Neural cell (in vitro differentiated cells): ENCODE measurements at regions not wholly inside any gene's neighbourhood (a gene's known extent, or its start where the extent isn't known, plus 50 kb on each side); places are given as distances from the start of the nearest gene placed in this dataset.

Experiments used
- H2AFZ ChIP-seq: fragments of 200-600, 300-800 bp; sonication (generic), shearing (Covaris generic); 2 replicates; pipeline ENCODE4 v1.6.0; 2014; ENCODE audit warnings: low read depth, mild to moderate bottlenecking, antibody characterized with exemption, low read length, moderate library complexity
- H3F3A ChIP-seq: fragments of 200-600 bp; shearing (Covaris generic); 2 replicates; pipeline ENCODE4 v1.6.1; 2016; ENCODE audit warnings: mild to moderate bottlenecking, moderate library complexity, mixed read lengths, antibody characterized with exemption, low read length; ENCODE audit not compliant: insufficient read depth, poor library complexity, severe bottlenecking
- H3K27ac ChIP-seq: fragments of 200-600, 300-800 bp; sonication (generic), shearing (Covaris generic); 2 replicates; pipeline ENCODE4 v1.5.1; 2014; ENCODE audit warnings: mild to moderate bottlenecking, low read length, moderate library complexity
- H3K27me3 ChIP-seq: fragments of 300-800, 200-600 bp; sonication (generic), shearing (Covaris generic); 2 replicates; pipeline ENCODE4 v1.6.0; 2014; ENCODE audit warnings: mild to moderate bottlenecking, low read depth, low read length, moderate library complexity; ENCODE audit not compliant: insufficient read depth
- H3K36me3 ChIP-seq: fragments of 300-800, 200-600 bp; sonication (generic), shearing (Covaris generic); 2 replicates; pipeline ENCODE4 v1.5.1; 2014; ENCODE audit warnings: mild to moderate bottlenecking, antibody characterized with exemption, low read length, moderate library complexity; ENCODE audit not compliant: insufficient read depth
- H3K4me2 ChIP-seq: fragments of 300-800, 200-600 bp; sonication (generic), shearing (Covaris generic); 2 replicates; pipeline ENCODE4 v1.6.0; 2014; ENCODE audit warnings: mild to moderate bottlenecking, low read length
- H3K4me3 ChIP-seq: fragments of 300-800, 200-600 bp; sonication (generic), shearing (Covaris generic); 2 replicates; pipeline ENCODE4 v1.5.1; 2014; ENCODE audit warnings: mild to moderate bottlenecking, low read length, moderate library complexity
- H3K79me2 ChIP-seq: fragments of 200-600 bp; shearing (Covaris generic); replicated peaks from 2 replicates; pipeline ENCODE4 v1.6.0; 2014; ENCODE audit warnings: mild to moderate bottlenecking, low read length, moderate library complexity; ENCODE audit not compliant: insufficient read depth
- H3K9ac ChIP-seq: fragments of 300-800, 200-600 bp; sonication (generic), shearing (Covaris generic); 2 replicates; pipeline ENCODE4 v1.6.1; 2016; ENCODE audit warnings: mild to moderate bottlenecking, low read length, mixed read lengths
- H3K9me2 ChIP-seq: fragments of 200-600 bp; shearing (Covaris generic); 2 replicates; pipeline ENCODE4 v1.6.1; 2016; ENCODE audit warnings: mild to moderate bottlenecking, low read length, mixed read lengths; ENCODE audit not compliant: insufficient read depth
- H3K9me3 ChIP-seq: fragments of 200-600, 300-800 bp; sonication (generic), shearing (Covaris generic); 2 replicates; pipeline ENCODE4 v1.6.1; 2016; ENCODE audit warnings: mild to moderate bottlenecking, mixed run types, low read length, moderate library complexity, mixed read lengths
- H4K20me1 ChIP-seq: fragments of 200-600 bp; shearing (Covaris generic); 2 replicates; pipeline ENCODE4 v1.6.1; 2016; ENCODE audit warnings: mild to moderate bottlenecking, mixed run types; ENCODE audit not compliant: insufficient read depth
- EP300 ChIP-seq: fragments of 450-650 bp; conservative IDR thresholded peaks from 2 replicates; pipeline ENCODE4 v1.6.1; 2014; ENCODE audit warnings: antibody characterized with exemption, mild to moderate bottlenecking, moderate library complexity; ENCODE audit not compliant: poor library complexity, severe bottlenecking
- EZH2 ChIP-seq: fragments of 200-600, 300-800 bp; shearing (Covaris generic), sonication (generic); IDR thresholded peaks from 2 replicates; pipeline ENCODE4 v1.6.1; 2014; ENCODE audit warnings: antibody characterized with exemption, low read length, borderline replicate concordance, mild to moderate bottlenecking; ENCODE audit not compliant: insufficient read depth, poor library complexity, severe bottlenecking
- MXI1 ChIP-seq: fragments of 450-650 bp; conservative IDR thresholded peaks from 2 replicates; pipeline ENCODE4 v1.6.1; 2014; ENCODE audit warnings: antibody characterized with exemption, mild to moderate bottlenecking; ENCODE audit not compliant: poor library complexity, severe bottlenecking
- POLR2AphosphoS5 ChIP-seq: IDR thresholded peaks from 2 replicates; pipeline ENCODE4 v1.6.1; 2012
- RAD21 ChIP-seq: fragments of 450-650 bp; conservative IDR thresholded peaks from 2 replicates; pipeline ENCODE4 v1.6.1; 2014; ENCODE audit warnings: antibody characterized with exemption, mild to moderate bottlenecking, moderate library complexity
- SMC3 ChIP-seq: fragments of 450-650 bp; conservative IDR thresholded peaks from 2 replicates; pipeline ENCODE4 v1.6.1; 2014; ENCODE audit warnings: antibody characterized with exemption, mild to moderate bottlenecking, moderate library complexity; ENCODE audit not compliant: poor library complexity
- TAF1 ChIP-seq: IDR thresholded peaks from 2 replicates; pipeline ENCODE4 v1.6.1; 2012; ENCODE audit warnings: low read depth
- TF ChIP-seq, protein P1 (sequence below): fragments of 450-650 bp; IDR thresholded peaks from 2 replicates; pipeline ENCODE4 v1.5.1; 2014; ENCODE audit warnings: antibody characterized with exemption, mild to moderate bottlenecking, moderate library complexity; ENCODE audit not compliant: poor library complexity, severe bottlenecking
- TF ChIP-seq, protein P2 (sequence below): IDR thresholded peaks from 2 replicates; pipeline ENCODE4 v1.6.1; 2012; ENCODE audit warnings: borderline replicate concordance

DNA sequence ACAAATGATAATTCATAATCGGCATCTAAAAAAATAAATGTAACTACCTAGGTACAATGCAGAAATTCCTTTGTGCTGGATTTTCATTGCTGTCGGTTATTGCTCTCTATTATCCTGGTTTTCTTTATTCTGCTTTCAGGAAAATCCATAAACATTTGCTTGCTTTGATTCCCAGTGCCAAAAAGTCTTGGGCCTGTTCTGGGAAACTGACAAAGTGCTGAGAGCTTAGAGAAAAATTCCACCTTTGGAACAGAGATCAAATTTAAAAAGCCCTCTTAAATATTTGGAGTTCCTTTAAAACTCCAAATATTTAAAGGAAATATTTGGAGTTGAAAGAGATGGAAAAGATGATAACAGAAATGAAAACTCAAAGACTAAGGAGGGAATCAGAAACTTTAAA lies 87.3 kb upstream of the ZBED5 start:
- Histone ChIP-seq H3K9me3 (no peaks in the 10 kb centered on the region), H4K20me1 (no peaks in the 10 kb centered on the region), H3K9me2 (no peaks in the 10 kb centered on the region), H3K4me2 (no peak overlapping the region), H3K9ac (no peak overlapping the region), H2AFZ (no peak overlapping the region), H3K79me2 (no peaks in the 10 kb centered on the region), H3K36me3 (no peaks in the 10 kb centered on the region), H3F3A (no peaks in the 10 kb centered on the region), H3K4me3 (no peak overlapping the region), H3K27ac (no peak overlapping the region), H3K27me3 (no peaks in the 10 kb centered on the region)
- no peak for TF ChIP-seq SMC3

DNA sequence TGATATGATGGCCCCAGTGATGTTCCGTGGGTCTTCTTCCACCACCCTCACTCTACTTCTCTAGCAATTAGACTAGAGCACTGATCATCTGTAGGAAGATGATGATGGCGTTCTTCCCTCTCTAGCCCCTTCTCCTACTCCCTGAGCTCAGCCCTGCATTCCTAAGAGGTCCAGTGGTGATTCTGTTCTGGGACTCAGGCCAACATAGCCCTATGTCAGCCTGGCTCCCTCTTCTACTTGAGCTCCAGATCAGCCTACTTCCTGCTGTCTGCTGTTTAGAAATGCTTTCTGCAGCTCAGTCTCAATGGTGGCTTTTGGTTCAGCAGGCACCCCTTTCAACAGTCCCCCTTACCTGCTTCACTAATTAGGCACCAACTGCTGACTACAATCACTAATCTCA lies 86.1 kb upstream of the ZBED5 start:
- H3K79me2 ChIP-seq: no peaks in the 10 kb centered on the region
- H2AFZ ChIP-seq: no peak overlapping the region

DNA sequence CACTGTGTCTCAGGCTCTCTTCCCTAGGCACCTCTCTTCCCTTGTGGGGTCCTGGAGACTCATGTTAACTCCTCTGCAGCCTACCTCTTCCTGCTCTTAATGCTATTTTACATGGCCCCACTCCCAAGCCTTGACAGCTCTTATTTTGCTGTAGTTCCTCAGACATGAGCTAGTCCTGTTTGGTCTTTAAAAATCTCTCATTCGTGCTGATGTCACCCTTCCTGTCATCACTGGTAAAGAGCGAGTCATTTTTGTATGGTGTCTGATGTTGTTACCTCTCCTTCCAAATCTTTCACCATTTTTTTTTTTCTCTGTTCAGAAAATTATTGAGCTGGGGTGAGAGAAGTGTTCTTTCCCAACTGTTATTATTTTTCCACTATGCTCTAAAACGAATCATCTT lies 84.8 kb upstream of the ZBED5 start:
- H3K27ac ChIP-seq: no peak overlapping the region
- TF ChIP-seq MXI1 (no peak), POLR2AphosphoS5 (no peak), TAF1 (no peak), EZH2 (no peak)
- TF ChIP-seq, protein P1, sequence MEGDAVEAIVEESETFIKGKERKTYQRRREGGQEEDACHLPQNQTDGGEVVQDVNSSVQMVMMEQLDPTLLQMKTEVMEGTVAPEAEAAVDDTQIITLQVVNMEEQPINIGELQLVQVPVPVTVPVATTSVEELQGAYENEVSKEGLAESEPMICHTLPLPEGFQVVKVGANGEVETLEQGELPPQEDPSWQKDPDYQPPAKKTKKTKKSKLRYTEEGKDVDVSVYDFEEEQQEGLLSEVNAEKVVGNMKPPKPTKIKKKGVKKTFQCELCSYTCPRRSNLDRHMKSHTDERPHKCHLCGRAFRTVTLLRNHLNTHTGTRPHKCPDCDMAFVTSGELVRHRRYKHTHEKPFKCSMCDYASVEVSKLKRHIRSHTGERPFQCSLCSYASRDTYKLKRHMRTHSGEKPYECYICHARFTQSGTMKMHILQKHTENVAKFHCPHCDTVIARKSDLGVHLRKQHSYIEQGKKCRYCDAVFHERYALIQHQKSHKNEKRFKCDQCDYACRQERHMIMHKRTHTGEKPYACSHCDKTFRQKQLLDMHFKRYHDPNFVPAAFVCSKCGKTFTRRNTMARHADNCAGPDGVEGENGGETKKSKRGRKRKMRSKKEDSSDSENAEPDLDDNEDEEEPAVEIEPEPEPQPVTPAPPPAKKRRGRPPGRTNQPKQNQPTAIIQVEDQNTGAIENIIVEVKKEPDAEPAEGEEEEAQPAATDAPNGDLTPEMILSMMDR: no peak

More for the DNA sequence above, 86.1 kb upstream of the ZBED5 start:
- Histone ChIP-seq H3K27ac (peak overlapping the region; percentile 29), H3K4me2 (no peak overlapping the region), H3K4me3 (no peak overlapping the region), H3K9ac (no peak overlapping the region), H4K20me1 (no peaks in the 10 kb centered on the region), H3K9me2 (no peaks in the 10 kb centered on the region), H3K36me3 (no peaks in the 10 kb centered on the region), H3K27me3 (no peaks in the 10 kb centered on the region), H3F3A (no peaks in the 10 kb centered on the region), H3K9me3 (no peaks in the 10 kb centered on the region)
- TF ChIP-seq EP300 (no peak), MXI1 (no peak), RAD21 (no peak), SMC3 (no peak), TAF1 (no peak), POLR2AphosphoS5 (no peak), EZH2 (no peak)
- TF ChIP-seq, protein P2, sequence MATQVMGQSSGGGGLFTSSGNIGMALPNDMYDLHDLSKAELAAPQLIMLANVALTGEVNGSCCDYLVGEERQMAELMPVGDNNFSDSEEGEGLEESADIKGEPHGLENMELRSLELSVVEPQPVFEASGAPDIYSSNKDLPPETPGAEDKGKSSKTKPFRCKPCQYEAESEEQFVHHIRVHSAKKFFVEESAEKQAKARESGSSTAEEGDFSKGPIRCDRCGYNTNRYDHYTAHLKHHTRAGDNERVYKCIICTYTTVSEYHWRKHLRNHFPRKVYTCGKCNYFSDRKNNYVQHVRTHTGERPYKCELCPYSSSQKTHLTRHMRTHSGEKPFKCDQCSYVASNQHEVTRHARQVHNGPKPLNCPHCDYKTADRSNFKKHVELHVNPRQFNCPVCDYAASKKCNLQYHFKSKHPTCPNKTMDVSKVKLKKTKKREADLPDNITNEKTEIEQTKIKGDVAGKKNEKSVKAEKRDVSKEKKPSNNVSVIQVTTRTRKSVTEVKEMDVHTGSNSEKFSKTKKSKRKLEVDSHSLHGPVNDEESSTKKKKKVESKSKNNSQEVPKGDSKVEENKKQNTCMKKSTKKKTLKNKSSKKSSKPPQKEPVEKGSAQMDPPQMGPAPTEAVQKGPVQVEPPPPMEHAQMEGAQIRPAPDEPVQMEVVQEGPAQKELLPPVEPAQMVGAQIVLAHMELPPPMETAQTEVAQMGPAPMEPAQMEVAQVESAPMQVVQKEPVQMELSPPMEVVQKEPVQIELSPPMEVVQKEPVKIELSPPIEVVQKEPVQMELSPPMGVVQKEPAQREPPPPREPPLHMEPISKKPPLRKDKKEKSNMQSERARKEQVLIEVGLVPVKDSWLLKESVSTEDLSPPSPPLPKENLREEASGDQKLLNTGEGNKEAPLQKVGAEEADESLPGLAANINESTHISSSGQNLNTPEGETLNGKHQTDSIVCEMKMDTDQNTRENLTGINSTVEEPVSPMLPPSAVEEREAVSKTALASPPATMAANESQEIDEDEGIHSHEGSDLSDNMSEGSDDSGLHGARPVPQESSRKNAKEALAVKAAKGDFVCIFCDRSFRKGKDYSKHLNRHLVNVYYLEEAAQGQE: no peak
- TF ChIP-seq, protein P1: no peak

More for the DNA sequence above, 84.8 kb upstream of the ZBED5 start:
- no peak overlapping the region for H3K9ac ChIP-seq
- H3K4me2 ChIP-seq: no peak overlapping the region
- no peaks in the 10 kb centered on the region for H4K20me1 ChIP-seq
- H3K36me3 ChIP-seq: no peaks in the 10 kb centered on the region
- H3K9me2 ChIP-seq: no peaks in the 10 kb centered on the region
- H3F3A ChIP-seq: no peaks in the 10 kb centered on the region
- no peak overlapping the region for H2AFZ ChIP-seq
- no peaks in the 10 kb centered on the region for H3K79me2 ChIP-seq
- H3K4me3 ChIP-seq: no peak overlapping the region
- H3K9me3 ChIP-seq: no peaks in the 10 kb centered on the region
- no peaks in the 10 kb centered on the region for H3K27me3 ChIP-seq
